GM03348 (cell line): ENCODE measurements at regions not wholly inside any gene's neighbourhood (a gene's known extent, or its start where the extent isn't known, plus 50 kb on each side); places are given as distances from the start of the nearest gene placed in this dataset.

Experiments
- DNase-seq: peaks from one replicate; pipeline ENCODE4 v3.0.0; 2012; ENCODE audit warnings: low spot score

GRCh38 chr3:163946785-163947184 lies 1131.5 kb downstream of the SI start:
- DNase-seq = no peak

GRCh38 chr3:163943664-163944063 lies 1134.6 kb downstream of the SI start:
- DNase-seq = no peak

DNA sequence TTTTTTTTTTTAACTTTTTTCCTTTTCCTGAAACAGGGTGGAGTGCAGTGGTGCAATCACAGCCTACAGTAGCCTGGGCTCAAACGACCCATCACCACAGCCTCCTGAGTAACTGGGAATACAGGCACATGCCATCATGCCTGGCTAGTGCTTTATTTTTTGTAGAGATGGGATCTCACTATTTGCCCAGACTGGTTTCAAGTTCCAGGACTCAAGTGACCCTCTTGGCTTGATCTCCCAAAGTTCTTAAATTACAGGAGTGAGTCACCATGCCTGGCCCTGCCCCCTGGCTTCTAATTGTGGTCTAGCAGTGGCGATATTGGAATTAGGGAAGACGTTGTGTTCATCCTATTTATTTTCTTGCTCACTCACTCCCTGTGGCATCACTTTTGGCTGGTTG lies 1138.4 kb downstream of the SI start:
- DNase-seq = no peak

- no peak for DNase-seq
Measured at GRCh38 chr3:163936543-163936942, 1141.8 kb downstream of the SI start.

DNA sequence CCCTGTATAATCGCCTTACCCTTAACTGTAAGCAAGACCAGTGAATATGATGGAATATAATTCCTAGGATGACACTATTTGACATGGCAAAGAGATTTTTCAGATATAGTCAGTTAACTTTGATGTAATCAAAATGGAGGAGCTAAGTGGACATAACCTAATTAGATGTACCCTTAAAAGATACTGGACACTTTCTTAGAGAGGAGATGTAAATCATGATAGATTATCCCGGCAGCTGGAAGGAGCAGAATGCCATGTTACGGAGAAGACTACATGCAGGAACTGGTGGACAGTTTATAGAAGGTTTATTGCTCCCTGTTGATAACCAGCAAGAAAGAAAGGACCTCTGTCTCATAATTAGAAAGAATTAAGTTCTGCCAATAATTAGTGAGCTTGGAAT lies 1142.9 kb downstream of the SI start:
- DNase-seq = no peak

DNA sequence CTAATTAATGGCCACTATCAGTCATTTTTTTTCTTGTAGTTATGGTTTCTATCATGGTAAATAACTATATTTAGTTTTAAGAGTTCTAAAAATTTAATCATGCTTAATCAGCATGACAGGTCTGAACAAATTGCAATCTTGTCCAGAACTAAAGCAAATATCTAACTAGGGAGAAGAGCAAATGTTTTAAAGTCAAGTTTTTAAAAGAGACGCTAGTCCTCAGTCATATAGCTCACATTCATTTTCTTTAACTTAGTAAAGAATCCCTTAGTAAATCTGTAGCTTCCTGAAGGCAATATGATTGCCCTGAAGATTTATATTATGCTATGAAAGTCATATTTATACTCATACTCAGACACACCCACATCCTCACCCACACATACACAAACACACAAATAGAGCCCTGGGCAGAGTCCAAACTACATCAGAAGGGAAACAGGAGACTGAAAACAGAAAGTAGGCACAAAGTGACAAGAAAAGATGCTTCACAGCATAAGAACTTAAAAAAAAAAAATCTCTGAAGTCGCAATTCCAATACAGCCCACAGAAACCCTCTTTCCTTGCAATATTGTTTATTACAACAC lies 1149.1 kb downstream of the SI start:
- no peak for DNase-seq

GRCh38 chr3:163927521-163927920 lies 1150.8 kb downstream of the SI start:
- no peak for DNase-seq

GRCh38 chr3:163924600-163924999 lies 1153.7 kb downstream of the SI start:
- no peak for DNase-seq

DNA sequence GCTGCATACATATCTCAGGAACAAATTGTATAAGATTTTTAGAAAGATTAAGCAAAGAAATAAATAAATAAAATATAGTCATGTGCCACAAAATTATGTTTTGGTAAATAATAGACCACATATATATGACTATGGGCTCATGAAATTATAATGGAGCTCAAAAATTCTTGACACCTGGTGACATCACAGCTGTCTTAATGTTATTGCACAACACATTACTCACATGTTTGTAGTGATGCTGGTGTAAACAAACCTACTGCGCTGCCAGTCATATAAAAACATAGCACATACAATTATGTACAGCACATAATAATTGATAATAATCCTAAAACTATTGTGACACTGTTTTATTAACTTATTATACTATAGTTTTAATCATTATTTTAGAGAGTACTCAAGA lies 1159.1 kb downstream of the SI start:
- DNase-seq = no peak

DNA sequence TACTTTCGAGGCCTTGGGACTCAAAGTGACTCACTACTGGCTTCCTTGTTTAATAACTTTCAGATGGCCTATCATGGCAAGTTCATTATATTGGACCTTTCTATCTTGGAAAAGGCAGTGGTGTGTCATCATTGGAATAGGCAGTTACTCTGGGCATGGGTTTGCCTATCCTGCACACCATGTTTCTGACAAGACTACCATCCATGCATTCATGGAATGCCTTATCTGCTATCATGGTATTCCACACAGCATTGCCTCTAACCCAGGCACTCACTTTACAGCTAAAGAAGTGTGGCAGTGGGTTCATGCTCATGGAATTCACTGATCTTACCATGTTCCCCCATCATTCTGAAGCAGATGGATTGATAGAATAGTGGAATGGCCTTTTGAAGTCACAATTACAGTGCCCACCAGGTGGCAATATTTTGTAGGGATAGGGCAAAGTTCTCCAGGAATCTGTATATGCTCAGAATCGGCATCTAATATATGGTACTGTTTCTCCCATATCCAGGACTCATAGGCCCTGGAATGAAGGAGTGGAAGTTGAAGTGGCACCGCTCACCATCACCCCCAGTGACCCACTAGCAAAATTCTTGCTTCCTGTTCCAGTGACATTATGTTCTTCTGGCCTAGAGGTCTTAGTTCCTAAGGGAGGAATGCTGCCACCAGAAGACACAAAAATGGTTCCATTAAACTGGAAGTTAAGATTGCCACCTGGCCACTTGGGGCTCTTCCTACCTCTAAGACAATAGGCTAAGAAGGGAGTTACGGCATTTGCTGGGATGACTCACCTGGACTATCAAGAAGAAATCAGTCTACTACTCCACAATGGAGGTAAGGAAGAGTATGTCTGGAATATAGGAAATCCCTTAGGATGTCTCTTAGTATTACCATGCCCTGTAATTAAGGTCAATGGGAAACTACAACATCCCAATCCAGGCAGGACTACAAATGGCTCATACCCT lies 1161.4 kb downstream of the SI start:
- DNase-seq = no peak

DNA sequence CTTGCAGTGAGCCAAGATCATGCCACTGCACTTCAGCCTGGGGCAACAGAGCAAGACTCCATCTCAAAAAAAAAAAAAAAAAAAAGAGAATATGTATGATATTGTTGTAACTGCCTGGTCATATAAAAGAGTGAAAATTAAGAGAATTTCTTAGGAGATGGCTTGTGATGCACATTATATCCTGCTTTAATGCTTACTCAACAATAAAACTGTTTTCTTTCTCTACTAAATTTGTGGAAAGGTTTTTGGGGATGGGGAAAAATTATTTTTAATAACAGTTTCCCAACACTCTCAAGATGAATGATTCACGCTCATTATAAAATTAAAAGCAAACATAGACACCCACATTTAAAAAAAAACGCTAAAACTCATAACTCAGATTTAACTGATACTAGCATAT lies 1163.0 kb downstream of the SI start:
- DNase-seq = no peak

GRCh38 chr3:163914567-163914966 lies 1163.7 kb downstream of the SI start:
- DNase-seq = no peak

DNA sequence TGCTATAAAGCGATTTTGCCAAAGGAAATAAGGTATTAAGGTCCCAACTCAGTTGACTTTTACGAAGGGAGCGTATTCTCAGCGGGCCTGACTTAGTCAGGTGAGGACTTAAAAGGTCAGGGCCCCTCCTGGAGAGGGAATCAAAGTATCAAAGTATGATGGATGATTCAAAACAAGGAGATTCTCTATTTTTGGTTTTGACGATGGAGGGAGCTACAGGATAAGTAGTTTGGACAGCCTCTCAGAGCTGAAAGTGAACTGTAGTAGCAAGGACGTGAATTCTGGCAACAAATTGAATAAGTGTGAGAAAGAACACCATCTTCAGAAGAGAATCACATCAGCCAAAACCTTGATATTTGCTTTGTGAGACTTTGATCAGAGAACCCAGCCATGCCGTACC lies 1186.5 kb downstream of the SI start:
- no peak for DNase-seq

DNA sequence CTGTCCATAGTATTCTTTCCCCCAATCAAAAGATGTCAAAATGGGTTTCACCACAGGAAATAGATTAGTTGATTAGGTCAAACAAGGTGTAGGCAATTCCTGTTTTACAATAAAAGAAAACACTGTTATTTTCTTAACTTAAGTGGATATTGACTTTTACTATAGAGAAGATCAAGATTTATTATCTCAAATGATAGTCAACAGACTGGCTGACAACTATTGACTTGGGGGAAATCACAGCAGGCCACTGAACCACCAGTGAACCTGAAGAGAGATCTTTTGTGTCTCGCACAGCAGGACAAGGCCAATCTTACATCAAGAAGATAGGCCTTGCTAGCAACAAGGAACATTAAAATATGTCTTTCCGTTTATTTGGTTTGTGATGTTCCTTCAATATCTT lies 1187.6 kb downstream of the SI start:
- no peak for DNase-seq

- no peak for DNase-seq
Measured at GRCh38 chr3:163879172-163879571, 1199.1 kb downstream of the SI start.

DNA sequence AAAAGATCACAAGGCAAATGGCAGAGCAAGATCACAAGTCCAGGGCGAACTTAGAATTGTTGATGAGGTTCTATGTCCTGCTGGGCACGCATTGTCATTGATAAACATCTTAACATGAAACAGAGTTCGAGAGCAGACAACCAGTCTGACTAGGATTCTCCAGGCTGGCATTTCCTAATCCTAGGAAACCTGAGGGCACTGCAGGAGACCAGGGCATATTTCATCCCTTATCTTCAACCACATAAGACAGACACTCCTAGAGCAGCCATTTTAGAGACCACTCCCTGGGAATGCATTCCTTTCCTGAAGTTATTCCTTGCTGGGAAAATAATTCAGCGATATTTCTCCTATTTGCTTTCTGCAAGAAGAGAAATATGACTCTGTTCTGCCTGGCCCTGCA lies 1199.9 kb downstream of the SI start:
- no peak for DNase-seq

DNA sequence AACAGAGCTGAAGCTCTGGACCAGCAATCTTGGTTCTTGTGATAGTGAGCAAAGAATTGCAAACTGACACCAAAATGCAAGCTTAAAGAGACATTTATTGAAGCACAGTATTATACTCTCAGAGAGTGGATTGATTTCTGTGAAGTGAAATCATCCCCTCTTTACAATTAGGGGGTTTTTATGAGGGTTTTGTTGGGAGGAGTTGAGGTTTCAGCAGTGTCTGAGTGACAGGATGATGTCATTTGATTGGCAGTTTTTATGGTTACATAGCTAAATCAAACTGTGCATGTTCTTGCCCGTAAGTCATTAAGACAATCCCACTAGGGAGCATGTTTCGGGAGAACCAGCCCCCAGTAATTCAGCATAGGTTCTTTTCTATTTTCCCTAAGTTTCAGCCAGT lies 1200.5 kb downstream of the SI start:
- no peak for DNase-seq

- no peak for DNase-seq
Measured at GRCh38 chr3:163863146-163863545, 1215.2 kb downstream of the SI start.

- no peak for DNase-seq
Measured at GRCh38 chr3:163852233-163852632, 1226.1 kb downstream of the SI start.

DNA sequence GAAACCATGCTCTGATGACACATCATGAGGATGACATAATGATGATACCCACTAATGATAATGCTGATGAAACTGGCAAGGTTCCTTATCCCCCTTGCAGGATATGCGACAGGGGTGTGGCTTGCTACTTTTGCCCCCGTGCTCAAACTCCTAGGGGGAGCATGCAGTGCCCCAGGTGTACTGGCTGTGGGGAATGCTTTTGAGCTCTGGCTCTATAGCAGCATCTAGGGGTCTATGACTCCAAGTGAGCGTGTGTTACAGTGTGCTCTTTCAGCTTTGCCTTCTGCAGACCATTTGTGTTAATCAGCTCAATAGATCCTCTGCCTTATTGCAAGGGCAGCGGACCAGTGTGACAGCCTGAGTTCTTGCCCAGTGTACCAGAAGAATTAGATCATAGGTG lies 1239.5 kb downstream of the SI start:
- DNase-seq = no peak

- no peak for DNase-seq
Measured at GRCh38 chr3:163832547-163832946, 1245.7 kb downstream of the SI start.

- DNase-seq = no peak
Measured at GRCh38 chr3:163821841-163822240, 1256.5 kb downstream of the SI start.

DNA sequence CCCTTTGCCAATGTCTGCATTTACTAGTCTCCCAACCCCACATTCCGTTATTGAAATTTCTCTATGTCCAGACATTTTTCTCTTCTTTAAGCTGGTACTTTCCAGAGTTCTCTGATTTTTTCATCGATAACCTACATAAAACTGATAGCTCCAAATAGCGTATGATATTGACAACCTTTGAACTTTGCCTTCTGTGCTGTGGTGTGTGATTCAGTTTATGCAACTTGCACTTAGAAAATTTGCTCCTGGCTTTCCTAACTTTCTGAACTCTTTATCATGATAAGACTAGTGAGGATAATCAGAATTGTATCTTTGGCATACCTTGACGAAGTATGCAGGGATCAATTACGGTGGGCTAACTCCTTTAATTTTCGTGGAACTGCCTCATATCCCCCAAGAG lies 1261.3 kb downstream of the SI start:
- no peak for DNase-seq

DNA sequence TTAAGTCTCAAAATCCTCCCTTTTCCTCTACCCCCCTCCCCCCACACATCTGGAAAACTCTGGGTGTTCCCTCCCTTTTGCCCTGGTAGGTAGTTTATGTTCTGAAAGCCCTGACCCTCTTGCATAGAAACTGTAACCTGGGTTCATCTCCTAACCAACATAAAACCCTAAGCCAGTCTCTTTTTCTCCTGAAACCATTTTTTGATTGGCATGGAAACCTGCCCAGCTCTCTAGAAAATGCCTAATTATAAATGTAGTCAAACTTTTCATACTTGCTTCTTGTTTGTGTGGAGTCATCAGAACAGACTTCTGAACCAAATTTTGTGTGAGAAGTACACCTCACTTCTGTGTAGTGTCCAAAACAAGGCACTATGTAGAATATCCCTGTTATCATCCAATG lies 1264.4 kb downstream of the SI start:
- no peak for DNase-seq
